Fibroblast of pulmonary artery (primary cell): ENCODE measurements at regions not wholly inside any gene's neighbourhood (a gene's known extent, or its start where the extent isn't known, plus 50 kb on each side); places are given as distances from the start of the nearest gene placed in this dataset.

Experiments used
- DNase-seq: peaks from one replicate; pipeline ENCODE4 v3.0.0-alpha.2; 2010; ENCODE audit warnings: low read depth
- H3K4me3 ChIP-seq: replicated peaks from 2 replicates; pipeline ENCODE4 v1.5.1; 2011; ENCODE audit warnings: low read depth, mild to moderate bottlenecking, control low read depth, low read length, moderate library complexity
- CTCF ChIP-seq: IDR thresholded peaks from 2 replicates; pipeline ENCODE4 v1.5.1; 2011; ENCODE audit warnings: mild to moderate bottlenecking, control low read depth, low read length, inconsistent platforms; ENCODE audit errors: missing control alignments

DNA sequence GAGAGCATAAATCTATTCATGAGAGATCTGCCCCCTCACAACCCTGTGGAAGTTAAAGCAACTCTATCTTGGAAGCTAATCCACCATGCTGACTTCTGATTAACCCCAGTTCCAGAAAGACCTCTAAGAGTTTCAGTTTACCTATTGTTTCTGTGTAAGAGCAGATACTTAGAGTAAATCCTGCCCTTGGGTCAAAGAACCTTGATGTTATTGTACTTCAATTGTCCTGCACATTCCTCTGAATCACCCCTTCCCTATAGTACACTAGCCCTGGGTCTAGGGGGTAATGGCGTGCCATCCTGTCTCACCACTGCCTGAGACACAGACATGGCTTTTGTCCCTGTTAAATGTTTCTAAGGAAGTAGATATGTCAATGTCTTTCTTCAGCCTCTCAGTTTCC, 138.6 kb downstream of the CAAP1 start:
- no peak for TF ChIP-seq CTCF
- H3K4me3 ChIP-seq = no peak overlapping the region
- no peak for DNase-seq

- H3K4me3 ChIP-seq = no peak overlapping the region
- DNase-seq = no peak
- no peak for TF ChIP-seq CTCF
Measured at GRCh38 chr9:26750162-26750561, 142.4 kb downstream of the CAAP1 start.

DNA sequence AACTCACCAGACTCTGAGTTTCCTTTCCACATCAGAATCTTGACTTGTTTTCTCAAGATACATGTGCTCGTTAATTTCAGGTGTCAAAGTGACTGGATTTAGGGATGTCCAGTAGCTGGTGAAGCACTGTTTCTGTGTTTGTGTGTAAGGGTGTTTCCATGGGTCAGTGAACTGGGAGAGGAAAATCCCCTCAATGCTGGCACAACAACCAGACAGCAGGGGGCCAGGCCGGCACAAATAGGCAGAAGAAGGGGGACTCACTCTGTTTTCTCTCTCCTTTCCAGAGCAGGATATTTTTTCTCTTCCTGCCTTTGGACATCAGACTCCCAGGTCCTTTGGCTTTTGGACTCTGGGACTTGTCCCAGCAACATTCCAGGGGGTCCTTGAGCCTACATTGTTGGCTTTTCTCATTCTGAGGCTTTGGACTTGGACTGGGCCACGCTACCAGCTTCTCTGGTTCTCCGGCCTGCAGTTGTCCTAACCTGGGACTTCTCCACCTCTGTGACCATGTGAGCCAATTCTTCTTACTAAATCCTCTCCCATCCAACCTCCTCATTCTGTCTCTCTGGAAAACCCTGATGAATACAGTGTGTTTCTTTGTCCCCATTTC, 144.0 kb downstream of the CAAP1 start:
- no peak for DNase-seq
- no peak overlapping the region for H3K4me3 ChIP-seq
- no peak for TF ChIP-seq CTCF

DNA sequence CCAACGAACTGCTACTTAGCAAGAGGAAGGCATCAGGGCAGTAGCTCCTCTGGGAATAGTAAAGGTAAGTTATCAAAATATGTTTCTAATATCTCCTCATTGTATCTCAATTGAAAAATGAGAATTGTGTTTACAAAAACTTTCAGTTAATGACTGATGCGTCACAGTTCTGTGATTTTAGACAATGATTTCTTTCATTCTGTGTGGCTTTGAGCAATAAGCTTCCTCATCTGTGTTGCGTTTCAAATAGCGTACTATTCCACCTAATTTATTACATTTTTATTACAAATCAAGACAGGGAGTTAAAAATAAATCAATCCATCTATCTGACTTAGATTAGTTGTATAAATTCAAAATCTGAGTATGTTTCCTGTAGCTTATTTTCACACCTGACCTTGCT, 145.0 kb downstream of the CAAP1 start:
- no peak overlapping the region for H3K4me3 ChIP-seq
- TF ChIP-seq CTCF = no peak
- DNase-seq = no peak

GRCh38 chr9:26746357-26747072, 146.1 kb downstream of the CAAP1 start:
- TF ChIP-seq CTCF = no peak
- DNase-seq = peak; percentile 30
- H3K4me3 ChIP-seq = no peak overlapping the region

- no peak overlapping the region for H3K4me3 ChIP-seq
- TF ChIP-seq CTCF = no peak
- no peak for DNase-seq
Measured at GRCh38 chr9:26745111-26745510, 147.5 kb downstream of the CAAP1 start.
